Right lobe of liver (tissue), 4 donors: ENCODE measurements at regions not wholly inside any gene's neighbourhood (a gene's known extent, or its start where the extent isn't known, plus 50 kb on each side); places are given as distances from the start of the nearest gene placed in this dataset.
"Not testable (repeated sequence)": the region's sequence is repeated elsewhere in the genome, so short reads cannot be mapped to it uniquely, and the experiment has no call there.

ENCODE experiments used
- POLR2A ChIP-seq: fragments of 450-650 bp; IDR thresholded peaks from one replicate; pipeline ENCODE4 v1.6.1; 2017; ENCODE audit warnings: antibody characterized with exemption, mild to moderate bottlenecking
- TF ChIP-seq, protein P1 (sequence below), 4 donors: fragments of 200-600 bp in 3 of 4; fragments of 450-650 bp in 1 of 4; IDR thresholded peaks; one replicate each; pipeline versions ENCODE4 v1.5.1 to v1.8.0; 2016 to 2022; ENCODE audit warnings: antibody characterized with exemption in 4 of 4, mild to moderate bottlenecking in 2 of 4
- donor health status: DM: no; HTN: no; CAD: no.
- donor health status: DM: no; HTN: no; CAD: no.
- donor health status: DM: no; HTN: yes; CAD: no.

DNA sequence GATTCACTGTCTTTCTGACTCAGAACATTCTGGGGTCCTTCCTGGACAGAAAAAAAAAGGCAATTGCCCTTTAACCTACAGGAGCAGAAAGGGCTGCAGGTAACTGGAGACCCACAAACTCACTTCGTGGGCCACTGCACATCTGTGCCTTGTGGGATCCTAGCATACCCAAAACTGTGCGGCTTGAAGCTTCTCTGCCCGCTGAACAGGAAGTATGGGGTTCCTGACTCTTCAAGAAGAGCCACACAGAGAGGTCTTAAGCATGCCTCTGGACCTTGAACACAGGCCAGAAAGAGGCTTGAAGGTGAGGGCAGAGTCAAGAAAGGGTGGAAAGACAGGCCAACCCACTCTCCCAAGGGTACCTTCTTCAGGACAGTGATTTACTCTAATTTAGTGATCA lies 67.6 kb downstream of the PPIAL4D start:
- not testable (repeated sequence) for TF ChIP-seq POLR2A
- TF ChIP-seq, protein P1, sequence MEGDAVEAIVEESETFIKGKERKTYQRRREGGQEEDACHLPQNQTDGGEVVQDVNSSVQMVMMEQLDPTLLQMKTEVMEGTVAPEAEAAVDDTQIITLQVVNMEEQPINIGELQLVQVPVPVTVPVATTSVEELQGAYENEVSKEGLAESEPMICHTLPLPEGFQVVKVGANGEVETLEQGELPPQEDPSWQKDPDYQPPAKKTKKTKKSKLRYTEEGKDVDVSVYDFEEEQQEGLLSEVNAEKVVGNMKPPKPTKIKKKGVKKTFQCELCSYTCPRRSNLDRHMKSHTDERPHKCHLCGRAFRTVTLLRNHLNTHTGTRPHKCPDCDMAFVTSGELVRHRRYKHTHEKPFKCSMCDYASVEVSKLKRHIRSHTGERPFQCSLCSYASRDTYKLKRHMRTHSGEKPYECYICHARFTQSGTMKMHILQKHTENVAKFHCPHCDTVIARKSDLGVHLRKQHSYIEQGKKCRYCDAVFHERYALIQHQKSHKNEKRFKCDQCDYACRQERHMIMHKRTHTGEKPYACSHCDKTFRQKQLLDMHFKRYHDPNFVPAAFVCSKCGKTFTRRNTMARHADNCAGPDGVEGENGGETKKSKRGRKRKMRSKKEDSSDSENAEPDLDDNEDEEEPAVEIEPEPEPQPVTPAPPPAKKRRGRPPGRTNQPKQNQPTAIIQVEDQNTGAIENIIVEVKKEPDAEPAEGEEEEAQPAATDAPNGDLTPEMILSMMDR (IDR thresholded peaks at IDR 0.05): not testable (repeated sequence)
